ENCODE measurements at regions not wholly inside any gene's neighbourhood (a gene's known extent, or its start where the extent isn't known, plus 50 kb on each side); places are given as distances from the start of the nearest gene placed in this dataset.

- Mint-ChIP-seq H3K27ac (no peak overlapping the region), H3K4me1 (no peaks in the 10 kb centered on the region), H3K4me3 (no peak overlapping the region), H3K36me3 (no peaks in the 10 kb centered on the region), H3K9me3 (peaks cover 0 to 6% (median 0%) of the 10 kb centered on the region in 7 donors), H3K27me3 (ENCODE audit: low read depth in 3 of 3) (peaks cover 0 to 1% (median 0%) of the 10 kb centered on the region in 3 donors)
- no peak overlapping the region for H3K4me3 ChIP-seq (replicated peaks in 1 of 3; ENCODE audit: low read depth in 2 of 3, low read length in 3 of 3)
- no peak overlapping the region for H3K4me2 ChIP-seq (replicated peaks; ENCODE audit: extremely low read depth, low read length, poor library complexity, severe bottlenecking)
- H2AFZ ChIP-seq (ENCODE audit: insufficient read depth, low read depth, low read length, poor library complexity, severe bottlenecking), result no peak overlapping the region
- TF ChIP-seq CTCF (IDR thresholded peaks at IDR 0.05), result no peak
- H3K9me3 ChIP-seq (replicated peaks in 1 of 2; ENCODE audit: control insufficient read depth in 1 of 2, insufficient read depth in 1 of 2, low read length in 2 of 2), result no peaks in the 10 kb centered on the region
- DNase-seq, result no peak
- no peaks in the 10 kb centered on the region for H3K4me1 ChIP-seq (ENCODE audit: control insufficient read depth in 1 of 2, insufficient read depth in 2 of 2, low read length in 2 of 2)
- intact Hi-C loops (cut with micrococcal nuclease), result no loop called here
- no peak overlapping the region for H3K9ac ChIP-seq (ENCODE audit: insufficient read depth, low read length, poor library complexity, severe bottlenecking)
- no peaks in the 10 kb centered on the region for H3K27me3 ChIP-seq (ENCODE audit: control insufficient read depth in 2 of 2, insufficient read depth in 2 of 2, low read length in 2 of 2)
- H3K79me2 ChIP-seq (ENCODE audit: insufficient read depth, low read length), result no peaks in the 10 kb centered on the region
- no peaks in the 10 kb centered on the region for H4K20me1 ChIP-seq (ENCODE audit: insufficient read depth, low read length)
- H3K36me3 ChIP-seq (replicated peaks in 1 of 2; ENCODE audit: control insufficient read depth in 1 of 2, insufficient read depth in 2 of 2, low read length in 2 of 2), result no peaks in the 10 kb centered on the region
- no peak overlapping the region for H3K27ac ChIP-seq (ENCODE audit: low read depth in 1 of 2, low read length in 2 of 2)
- WGBS (ENCODE audit: insufficient coverage), result 100% methylated on average over 1 of the region's 2 CpGs
Observed at GRCh38 chr13:78413887-78414553, 189.3 kb downstream of the POU4F1 start.

GRCh38 chr13:78410847-78411246 lies 192.5 kb downstream of the POU4F1 start:
- no peak overlapping the region for H2AFZ ChIP-seq (ENCODE audit: insufficient read depth, low read depth, low read length, poor library complexity, severe bottlenecking)
- H3K9ac ChIP-seq (ENCODE audit: insufficient read depth, low read length, poor library complexity, severe bottlenecking), result no peak overlapping the region
- H3K9me3 ChIP-seq (replicated peaks in 1 of 2; ENCODE audit: control insufficient read depth in 1 of 2, insufficient read depth in 1 of 2, low read length in 2 of 2), result no peaks in the 10 kb centered on the region
- no peaks in the 10 kb centered on the region for H3K4me1 ChIP-seq (ENCODE audit: control insufficient read depth in 1 of 2, insufficient read depth in 2 of 2, low read length in 2 of 2)
- no peak overlapping the region for H3K4me3 ChIP-seq (replicated peaks in 1 of 3; ENCODE audit: low read depth in 2 of 3, low read length in 3 of 3)
- H3K79me2 ChIP-seq (ENCODE audit: insufficient read depth, low read length), result no peaks in the 10 kb centered on the region
- no CpG with 5 or more reads among the region's 1 CpG for WGBS (ENCODE audit: insufficient coverage)
- intact Hi-C loops (cut with micrococcal nuclease), result no loop called here
- H3K27ac ChIP-seq (ENCODE audit: low read depth in 1 of 2, low read length in 2 of 2), result no peak overlapping the region
- no peak for TF ChIP-seq CTCF (IDR thresholded peaks at IDR 0.05)
- no peaks in the 10 kb centered on the region for H3K27me3 ChIP-seq (ENCODE audit: control insufficient read depth in 2 of 2, insufficient read depth in 2 of 2, low read length in 2 of 2)
- Mint-ChIP-seq H3K9me3 (peaks cover 0 to 6% (median 0%) of the 10 kb centered on the region in 7 donors), H3K36me3 (no peaks in the 10 kb centered on the region), H3K27ac (no peak overlapping the region), H3K27me3 (ENCODE audit: low read depth in 3 of 3) (peaks cover 0 to 1% (median 0%) of the 10 kb centered on the region in 3 donors), H3K4me1 (no peaks in the 10 kb centered on the region), H3K4me3 (no peak overlapping the region)
- H3K36me3 ChIP-seq (replicated peaks in 1 of 2; ENCODE audit: control insufficient read depth in 1 of 2, insufficient read depth in 2 of 2, low read length in 2 of 2), result no peaks in the 10 kb centered on the region
- no peaks in the 10 kb centered on the region for H4K20me1 ChIP-seq (ENCODE audit: insufficient read depth, low read length)
- no peak for DNase-seq
- H3K4me2 ChIP-seq (replicated peaks; ENCODE audit: extremely low read depth, low read length, poor library complexity, severe bottlenecking), result no peak overlapping the region
